Hippocampal formation (tissue), 2 donors: ENCODE measurements at regions not wholly inside any gene's neighbourhood (a gene's known extent, or its start where the extent isn't known, plus 50 kb on each side); places are given as distances from the start of the nearest gene placed in this dataset.
A peak's percentile ranks its signal among the peaks of the same experiment; 100 is the strongest.

Experiments used
- DNase-seq, 2 donors: peaks; one replicate each; lab custom pipeline; 2025; lab: John Stamatoyannopoulos, UW

DNA sequence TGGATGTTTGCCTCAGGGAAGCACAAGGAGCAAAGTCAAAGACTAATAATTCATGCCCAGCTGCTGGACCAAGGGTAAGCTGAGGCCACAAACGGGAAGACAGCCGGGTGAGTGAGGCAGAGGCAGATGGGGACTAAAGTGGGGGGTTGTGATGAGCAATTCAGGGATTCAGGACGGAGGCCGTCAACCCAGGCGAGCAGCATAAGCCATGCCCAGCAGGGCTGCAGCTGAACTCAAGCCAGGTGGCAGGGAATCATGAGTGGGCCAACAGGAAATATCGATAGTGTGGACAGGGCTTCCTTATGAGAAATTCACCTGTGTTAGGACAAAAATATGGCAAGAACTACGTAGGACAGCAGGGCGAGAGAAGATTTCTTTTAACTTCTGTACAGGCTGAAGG lies 246.8 kb downstream of the CDC5L start:
- DNase-seq, result no peak

DNA sequence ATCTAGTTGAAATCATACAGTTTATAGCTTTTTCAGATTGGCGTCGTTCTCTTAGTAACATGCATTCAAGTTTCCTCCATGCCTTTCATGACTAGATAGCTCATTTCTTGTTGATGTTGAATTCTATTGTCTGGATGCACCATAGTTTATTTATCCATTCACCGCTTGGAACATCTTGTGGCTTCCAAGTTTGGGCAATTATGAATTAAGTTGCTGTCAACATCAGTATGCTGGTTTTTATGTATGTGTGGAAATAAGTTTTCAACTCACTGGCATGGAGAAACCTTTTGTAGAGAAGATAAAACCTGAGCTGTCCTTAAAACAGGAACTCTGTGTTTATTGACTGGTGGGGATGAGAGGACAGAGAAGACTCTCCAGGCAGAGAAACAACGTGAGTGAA lies 248.0 kb downstream of the CDC5L start:
- no peak for DNase-seq

DNA sequence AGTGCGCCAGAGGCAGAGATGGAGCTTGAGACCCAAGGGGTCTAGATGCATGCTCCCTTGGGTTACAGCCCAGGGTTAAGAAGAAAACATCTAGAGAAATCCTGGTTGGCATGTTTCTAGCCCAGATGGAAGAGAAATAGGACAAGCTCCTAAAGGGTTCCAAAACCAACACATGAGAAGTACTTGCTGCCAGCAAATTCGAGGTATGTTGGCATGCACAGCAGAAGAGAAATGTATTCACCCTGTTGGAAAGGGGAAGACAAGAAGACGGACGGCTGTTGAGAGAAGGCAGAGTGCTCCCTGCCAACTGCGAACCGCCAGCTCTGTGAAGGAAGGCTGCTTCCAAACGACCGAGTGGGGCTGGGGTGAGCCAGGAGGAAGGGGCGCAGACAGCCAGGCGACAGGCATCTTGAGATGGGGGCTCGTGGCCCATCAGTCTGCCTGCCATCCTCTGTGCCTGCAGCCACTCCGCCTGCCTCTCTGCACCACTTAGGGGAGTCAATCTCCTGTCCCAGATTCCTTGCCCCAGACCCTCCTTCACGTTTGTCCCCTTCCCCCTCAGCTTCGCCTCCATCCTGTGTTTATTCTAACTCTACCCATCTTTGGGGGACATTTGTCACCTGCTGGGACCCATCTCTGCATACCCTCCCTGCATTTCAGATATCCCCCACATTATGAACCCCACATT lies 249.2 kb downstream of the CDC5L start:
- no peak for DNase-seq

DNA sequence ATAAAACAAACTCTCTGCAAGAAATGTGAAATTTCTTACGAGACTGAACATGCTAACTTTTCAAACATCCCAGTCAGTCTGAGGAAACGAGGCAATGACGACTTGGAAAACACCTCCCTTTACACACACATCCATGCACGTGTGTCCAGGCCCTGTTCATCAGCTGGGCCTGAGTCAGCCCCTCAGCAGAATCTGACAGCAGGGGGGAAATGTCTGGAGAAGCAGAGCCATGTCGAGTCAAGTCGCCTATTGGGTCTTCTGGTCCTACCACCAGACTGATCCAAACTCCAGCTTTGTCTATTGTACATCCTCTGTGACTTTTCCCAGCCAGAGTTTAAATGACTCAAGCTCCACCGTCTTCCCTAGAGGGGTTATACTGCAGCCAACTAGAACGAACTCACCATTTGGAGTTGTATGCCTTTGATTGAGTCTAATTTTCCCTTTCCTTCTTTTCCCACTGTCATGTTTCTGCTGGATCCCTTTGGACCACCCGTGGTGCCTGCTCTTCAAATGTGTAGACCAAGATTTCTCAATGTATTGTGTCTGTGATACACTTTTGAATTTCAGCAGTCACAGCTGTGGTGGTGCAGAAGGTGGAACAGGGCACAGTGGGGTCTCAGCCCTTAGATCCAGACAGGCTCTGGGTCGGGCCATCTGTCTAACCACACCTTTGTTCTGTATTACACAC lies 254.0 kb downstream of the CDC5L start:
- no peak for DNase-seq

GRCh38 chr6:44642349-44642748 lies 254.8 kb downstream of the CDC5L start:
- no peak for DNase-seq

- no peak for DNase-seq
Measured at GRCh38 chr6:44642870-44643522, 255.5 kb downstream of the CDC5L start.

- DNase-seq, result no peak
Measured at GRCh38 chr6:44645276-44645675, 257.8 kb downstream of the CDC5L start.

DNA sequence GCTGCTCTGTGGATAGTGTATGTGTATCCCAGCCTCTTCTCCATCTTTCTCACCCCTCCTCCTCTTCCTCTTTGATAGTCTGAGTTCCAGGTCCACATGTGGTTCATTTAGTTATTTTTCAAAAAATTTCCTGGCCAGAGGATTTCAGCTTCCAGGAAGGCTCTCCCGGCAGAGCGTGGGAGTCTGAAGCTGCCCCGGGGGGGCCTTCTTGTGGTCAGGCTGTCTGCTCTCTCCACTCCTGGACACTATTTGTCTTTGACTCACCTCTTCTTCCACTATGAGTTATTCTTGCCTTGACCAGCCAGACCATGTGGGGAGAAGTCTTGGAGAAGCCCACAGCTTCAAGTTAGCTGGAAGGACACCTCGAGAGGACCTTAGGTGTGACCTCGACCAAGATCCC lies 258.8 kb downstream of the CDC5L start:
- DNase-seq, result no peak

DNA sequence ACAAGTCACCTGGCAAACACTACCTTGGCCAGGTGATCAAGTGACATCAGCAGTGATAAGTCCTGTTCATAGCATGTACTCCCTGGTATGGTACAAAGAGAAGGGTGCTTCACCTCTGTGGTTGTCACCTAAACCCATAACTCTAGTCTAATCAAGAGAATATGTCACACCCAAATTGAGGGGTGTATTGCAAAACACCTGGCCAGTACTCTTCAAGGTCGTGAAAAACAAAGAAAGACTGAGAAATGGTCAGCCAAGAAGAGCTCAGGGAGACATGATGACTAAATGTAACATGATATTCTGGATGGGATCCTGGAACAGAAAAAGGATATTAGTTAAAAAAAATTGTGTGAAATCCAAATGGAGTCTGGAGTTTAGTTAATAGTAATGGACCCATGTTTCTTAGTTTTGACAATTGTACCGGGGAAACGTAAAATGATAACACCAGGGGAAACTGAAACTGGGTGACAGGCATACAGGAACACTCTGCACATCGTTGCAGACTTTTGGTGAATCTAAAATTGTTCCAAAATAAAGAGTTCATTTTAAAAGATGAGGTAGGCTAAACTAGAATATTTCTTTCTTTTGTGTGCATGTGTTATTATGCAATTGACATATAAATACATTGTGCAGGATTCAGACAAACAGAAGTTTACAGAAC lies 262.0 kb downstream of the CDC5L start:
- DNase-seq, result no peak

DNA sequence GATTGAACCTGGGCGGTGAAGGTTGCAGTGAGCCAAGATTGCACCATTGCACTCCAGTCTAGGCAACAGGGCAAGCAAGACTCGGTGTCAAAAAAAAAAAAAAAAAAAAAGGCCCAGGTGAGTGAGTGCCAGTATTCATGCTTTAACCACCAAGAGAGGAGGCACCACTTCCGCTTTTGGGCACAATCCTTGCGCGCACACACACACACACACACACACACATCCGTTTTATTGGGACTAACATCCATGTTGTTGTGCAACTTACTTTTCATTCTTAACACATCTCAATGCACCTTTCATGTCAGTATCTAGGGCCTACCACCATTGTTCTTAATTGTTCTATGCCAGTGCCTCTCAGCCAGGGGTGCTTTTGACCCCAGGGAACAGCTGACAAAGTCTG lies 263.0 kb downstream of the CDC5L start:
- DNase-seq, result no peak

GRCh38 chr6:44650947-44651346 lies 263.4 kb downstream of the CDC5L start:
- DNase-seq, result no peak

DNA sequence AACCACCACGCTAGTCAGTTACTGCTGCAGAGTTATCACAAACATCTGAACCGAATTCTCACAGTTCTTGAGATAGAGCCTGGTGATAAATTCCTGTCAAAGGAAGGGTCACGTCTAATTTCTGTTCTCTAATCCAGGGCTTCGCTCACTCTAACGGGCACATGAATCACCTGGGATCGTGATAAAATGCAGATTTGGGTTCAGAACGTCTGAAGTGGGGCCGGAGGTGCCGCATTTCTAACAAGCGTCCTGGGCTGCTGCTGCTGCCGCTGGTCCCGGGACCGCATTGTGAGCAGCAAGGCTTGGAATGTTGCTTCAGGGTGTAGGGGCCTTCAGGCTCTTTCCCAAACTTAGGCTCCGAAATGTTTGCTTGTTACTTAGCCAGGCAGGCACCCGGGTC lies 264.1 kb downstream of the CDC5L start:
- DNase-seq, result no peak

DNA sequence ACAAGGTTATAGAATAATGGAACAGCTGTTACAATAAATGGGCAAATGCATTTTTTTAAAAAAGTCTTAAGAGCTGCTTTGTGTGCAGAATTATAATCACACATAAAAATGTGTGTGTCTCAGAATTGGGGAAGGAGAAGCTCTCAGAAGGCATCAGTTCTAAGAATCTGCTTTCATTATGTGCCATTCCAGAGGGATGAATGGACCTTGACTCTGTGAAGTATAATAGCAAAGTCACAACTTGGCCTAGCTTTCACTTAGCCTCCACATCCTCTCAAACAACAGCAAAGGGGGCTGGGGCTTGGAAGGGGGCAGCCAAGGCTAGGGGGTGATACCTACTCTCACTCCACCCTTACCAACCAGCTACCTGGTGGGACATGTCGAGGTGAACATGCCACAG lies 265.0 kb downstream of the CDC5L start:
- no peak for DNase-seq

- no peak for DNase-seq
Measured at GRCh38 chr6:44653091-44653490, 265.6 kb downstream of the CDC5L start.

DNA sequence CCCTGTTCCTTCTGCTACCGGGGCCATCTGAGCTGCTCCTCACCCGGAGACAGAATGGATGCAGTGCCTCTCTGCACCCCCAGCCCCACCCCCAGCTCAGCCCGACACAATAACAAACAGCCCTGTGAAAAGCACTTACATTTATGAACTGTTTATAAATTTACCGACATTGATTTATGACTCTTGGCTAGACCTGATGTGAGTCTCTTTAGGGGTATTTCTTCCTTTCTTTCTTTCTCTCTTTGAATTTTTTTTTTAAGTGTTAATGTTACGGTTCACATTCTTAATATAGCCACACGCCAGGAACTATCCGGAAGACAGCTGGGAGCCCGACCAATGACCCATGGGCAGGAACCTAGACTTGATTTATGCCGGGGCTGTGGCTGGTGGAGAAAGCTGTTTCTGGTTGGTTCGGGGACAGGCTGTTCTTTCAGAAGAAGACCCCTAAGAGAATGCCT lies 266.3 kb downstream of the CDC5L start:
- DNase-seq, result no peak

DNA sequence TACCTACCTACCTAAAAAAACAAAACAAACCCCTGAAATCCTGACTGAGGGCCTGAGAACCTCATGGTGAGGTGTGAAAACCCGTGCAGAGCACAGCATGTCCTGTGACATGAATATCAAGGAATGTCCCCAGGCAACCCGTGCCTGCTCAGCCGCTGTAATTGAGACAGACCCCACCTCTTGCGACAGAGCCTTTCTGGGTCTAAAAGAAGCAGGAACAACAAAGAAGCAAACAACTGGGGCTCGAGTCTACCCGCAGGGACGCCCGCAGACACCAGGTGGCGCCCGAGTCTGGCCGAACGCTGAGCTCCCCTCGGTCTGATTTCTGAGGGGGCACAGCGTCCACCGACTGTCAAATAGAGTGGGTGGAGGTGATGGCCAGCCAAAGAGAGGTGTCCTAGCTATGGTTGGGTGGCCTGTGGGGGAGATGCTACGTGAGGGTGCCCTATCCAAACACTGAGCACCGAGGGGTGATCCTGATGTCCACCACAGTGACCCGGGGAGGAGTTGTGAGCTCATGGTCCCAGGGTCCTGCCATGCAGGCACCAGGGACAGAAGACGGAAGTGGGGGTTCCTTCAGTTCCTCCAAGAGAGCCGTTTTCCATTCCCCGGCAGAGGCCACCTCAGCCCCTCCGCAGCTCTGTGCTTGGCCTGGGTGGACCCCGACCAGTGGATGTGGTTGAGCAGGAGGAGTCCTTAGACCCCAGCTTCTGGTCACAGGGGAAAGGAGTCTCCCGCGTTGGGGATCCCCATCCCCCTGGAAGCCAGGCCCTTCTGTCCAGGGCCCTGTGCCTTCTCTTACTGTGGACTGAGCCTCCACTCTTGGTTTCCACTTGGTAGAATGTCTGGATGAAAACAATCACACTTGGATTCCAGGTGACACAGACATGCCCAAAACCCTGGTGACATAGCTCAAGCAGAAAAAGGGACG lies 268.2 kb downstream of the CDC5L start:
- DNase-seq, result peak; percentile 32 to 63

DNA sequence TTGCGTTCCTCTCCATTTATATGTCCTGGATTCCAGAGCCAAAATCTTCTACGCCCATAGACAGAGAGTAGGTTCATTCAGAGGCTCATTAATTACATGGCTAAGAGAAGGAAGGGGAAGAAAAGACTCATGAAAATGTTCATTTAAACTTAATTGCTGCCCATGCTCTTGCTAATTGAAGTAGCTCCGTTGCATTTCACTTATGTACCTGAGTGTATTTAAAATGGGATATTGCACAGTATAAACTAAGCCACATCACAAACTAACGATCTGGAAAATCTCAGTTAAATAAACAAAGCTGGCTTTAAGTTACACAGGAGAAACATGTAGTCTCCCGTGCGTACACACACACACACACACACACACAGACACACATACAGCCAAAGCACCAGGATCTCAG lies 269.2 kb downstream of the CDC5L start:
- no peak for DNase-seq

GRCh38 chr6:44657206-44657819 lies 269.8 kb downstream of the CDC5L start:
- DNase-seq, result no peak

GRCh38 chr6:44658571-44658970 lies 271.1 kb downstream of the CDC5L start:
- DNase-seq, result no peak

GRCh38 chr6:44659726-44660125 lies 272.2 kb downstream of the CDC5L start:
- DNase-seq, result no peak

GRCh38 chr6:44660561-44661220 lies 273.2 kb downstream of the CDC5L start:
- no peak for DNase-seq
